Thyroid gland (tissue), 4 donors: ENCODE measurements at regions not wholly inside any gene's neighbourhood (a gene's known extent, or its start where the extent isn't known, plus 50 kb on each side); places are given as distances from the start of the nearest gene placed in this dataset.

Experiments
- CTCF ChIP-seq, 6 experiments: fragments of 200-600 bp in 3 of 6; fragments of 450-650 bp in 3 of 6; sonication (generic) in 3 of 6; IDR thresholded peaks; one replicate each; pipeline ENCODE4 v1.5.1; 2016 to 2019; ENCODE audit warnings: antibody characterized with exemption in 6 of 6, mild to moderate bottlenecking in 2 of 6, inconsistent platforms in 1 of 6, moderate library complexity in 1 of 6
- POLR2A ChIP-seq, 2 donors: fragments of 450-650 bp; IDR thresholded peaks; one replicate each; pipeline ENCODE4 v1.6.1; 2017; ENCODE audit warnings: antibody characterized with exemption in 2 of 2, mild to moderate bottlenecking in 2 of 2, moderate library complexity in 1 of 2

GRCh38 chr16:22427556-22427955 is 53.1 kb upstream of the CDR2 start:
- TF ChIP-seq CTCF (IDR thresholded peaks at IDR 0.05) (no peak), POLR2A (IDR thresholded peaks at IDR 0.05) (no peak)
